ENCODE measurements at regions not wholly inside any gene's neighbourhood (a gene's known extent, or its start where the extent isn't known, plus 50 kb on each side); places are given as distances from the start of the nearest gene placed in this dataset.

DNA sequence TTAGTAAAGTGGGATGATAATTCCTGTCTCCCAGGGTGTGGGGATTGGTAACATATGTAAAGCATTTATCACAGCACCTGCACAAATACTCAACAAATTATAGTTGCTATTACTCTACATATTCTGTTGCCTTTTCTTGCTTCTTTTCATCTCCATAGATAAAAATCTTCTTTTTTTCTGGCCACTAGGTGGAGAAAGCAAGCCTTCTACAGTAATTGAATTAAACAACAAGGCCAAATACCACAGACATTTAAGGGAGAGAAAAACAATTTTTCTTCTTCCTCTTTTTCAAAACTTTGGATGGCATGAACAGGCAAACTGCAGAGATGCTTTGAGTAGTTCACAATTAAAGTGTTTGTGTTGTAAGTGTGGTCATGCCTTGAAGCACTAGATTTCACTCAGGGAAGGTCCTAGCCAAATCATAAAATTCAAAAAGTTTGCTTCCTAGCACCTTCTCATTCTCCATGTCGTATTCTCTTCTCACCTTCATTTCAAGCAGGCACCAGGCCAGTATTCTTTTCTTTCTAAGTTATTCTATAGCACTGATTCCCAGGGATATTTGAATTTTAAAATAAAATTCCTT is 493.4 kb upstream of the TGFBR2 start:
- TF ChIP-seq, protein P1, sequence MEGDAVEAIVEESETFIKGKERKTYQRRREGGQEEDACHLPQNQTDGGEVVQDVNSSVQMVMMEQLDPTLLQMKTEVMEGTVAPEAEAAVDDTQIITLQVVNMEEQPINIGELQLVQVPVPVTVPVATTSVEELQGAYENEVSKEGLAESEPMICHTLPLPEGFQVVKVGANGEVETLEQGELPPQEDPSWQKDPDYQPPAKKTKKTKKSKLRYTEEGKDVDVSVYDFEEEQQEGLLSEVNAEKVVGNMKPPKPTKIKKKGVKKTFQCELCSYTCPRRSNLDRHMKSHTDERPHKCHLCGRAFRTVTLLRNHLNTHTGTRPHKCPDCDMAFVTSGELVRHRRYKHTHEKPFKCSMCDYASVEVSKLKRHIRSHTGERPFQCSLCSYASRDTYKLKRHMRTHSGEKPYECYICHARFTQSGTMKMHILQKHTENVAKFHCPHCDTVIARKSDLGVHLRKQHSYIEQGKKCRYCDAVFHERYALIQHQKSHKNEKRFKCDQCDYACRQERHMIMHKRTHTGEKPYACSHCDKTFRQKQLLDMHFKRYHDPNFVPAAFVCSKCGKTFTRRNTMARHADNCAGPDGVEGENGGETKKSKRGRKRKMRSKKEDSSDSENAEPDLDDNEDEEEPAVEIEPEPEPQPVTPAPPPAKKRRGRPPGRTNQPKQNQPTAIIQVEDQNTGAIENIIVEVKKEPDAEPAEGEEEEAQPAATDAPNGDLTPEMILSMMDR (conservative IDR thresholded peaks at IDR 0.05; ENCODE audit: low read length), result peak; percentile 82
- TF ChIP-seq EZH2phosphoT487 (IDR thresholded peaks at IDR 0.05; ENCODE audit: borderline replicate concordance), result no peak
